ENCODE measurements at regions not wholly inside any gene's neighbourhood (a gene's known extent, or its start where the extent isn't known, plus 50 kb on each side); places are given as distances from the start of the nearest gene placed in this dataset.

- peak; percentile 75; the same call in 1 of the 2 replicates for TF ChIP-seq SPI1 (IDR thresholded peaks at IDR 0.05; ENCODE audit: borderline replicate concordance, insufficient read depth, low read depth, low read length)
- TF ChIP-seq YBX1 (IDR thresholded peaks at IDR 0.05) = no peak
- no TSS peak for BruUV-seq (replicated peaks)
- H3K4me1 ChIP-seq (ENCODE audit: control insufficient read depth, insufficient read depth, low read length) = no peaks in the 10 kb centered on the region
- H2AFZ ChIP-seq (ENCODE audit: control insufficient read depth, low read depth, low read length) = no peak overlapping the region
- FAIRE-seq (no peak), DNase-seq (ENCODE audit: low read depth, low spot score) (no peak), ATAC-seq (peak; percentile 27; the same call in 1 of the 3 replicates)
- H4K20me1 ChIP-seq (ENCODE audit: control insufficient read depth, insufficient read depth) = no peaks in the 10 kb centered on the region
- H3K27ac ChIP-seq (ENCODE audit: control insufficient read depth, insufficient read depth) = no peak overlapping the region
- H3K27me3 ChIP-seq (replicated peaks in 1 of 2; ENCODE audit: control insufficient read depth in 2 of 2, insufficient read depth in 2 of 2, low read length in 1 of 2) = no peaks in the 10 kb centered on the region
- ChIA-PET RAD21 (ENCODE audit: unreplicated experiment) (no interaction called here), POLR2A (no interaction called here), SMC1A (ENCODE audit: uncharacterized antibody, unreplicated experiment) (no interaction called here), CTCF (no interaction called here)
- no peaks in the 10 kb centered on the region for H3K36me3 ChIP-seq (ENCODE audit: control insufficient read depth in 2 of 2, insufficient read depth in 2 of 2, low read length in 1 of 2)
- H3K4me2 ChIP-seq (ENCODE audit: control insufficient read depth, insufficient read depth) = no peak overlapping the region
- 3% methylated on average over 2 of the region's 2 CpGs for WGBS (ENCODE audit: insufficient coverage, insufficient replicate concordance, low lambda C conversion rate, missing lambda C conversion rate)
- no peaks in the 10 kb centered on the region for H3K9me3 ChIP-seq (replicated peaks; ENCODE audit: control insufficient read depth, insufficient read depth, low read length)
- no peak overlapping the region for H3K9ac ChIP-seq (ENCODE audit: control insufficient read depth, insufficient read depth, low read length)
- no peak overlapping the region for H3K4me3 ChIP-seq
- H3K79me2 ChIP-seq (ENCODE audit: control insufficient read depth, insufficient read depth, low read length) = no peaks in the 10 kb centered on the region
- in situ Hi-C loops (cut with MboI) = no loop called here
- intact Hi-C loops (cut with micrococcal nuclease; ENCODE audit: unreplicated experiment) = no loop called here
These were observed 454.9 kb downstream of the ADRA2A start for GRCh38 chr10:111531690-111532089.

DNA sequence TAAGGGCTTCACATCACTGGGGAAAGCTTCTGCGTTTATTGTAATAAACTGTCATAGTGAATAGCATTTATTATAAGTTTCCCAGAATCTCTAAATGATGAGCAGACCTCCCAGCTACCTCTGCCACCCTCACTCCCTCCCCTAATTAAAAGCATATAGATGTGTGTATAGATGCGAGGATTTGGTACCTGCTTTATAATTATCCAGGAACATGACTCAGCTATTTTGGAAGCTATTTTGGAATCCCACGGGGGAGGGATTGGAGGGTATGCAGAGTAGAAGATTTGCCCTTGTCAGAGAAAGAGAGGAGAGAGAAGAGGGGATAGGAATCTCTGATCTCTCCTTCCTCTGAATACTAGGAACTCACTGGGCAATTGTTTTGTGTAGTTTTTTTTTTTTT lies 455.3 kb downstream of the ADRA2A start:
- no peak overlapping the region for H3K27ac ChIP-seq (ENCODE audit: control insufficient read depth, insufficient read depth)
- H3K79me2 ChIP-seq (ENCODE audit: control insufficient read depth, insufficient read depth, low read length) = no peaks in the 10 kb centered on the region
- no peak overlapping the region for H3K9ac ChIP-seq (ENCODE audit: control insufficient read depth, insufficient read depth, low read length)
- ATAC-seq = no peak
- H3K4me3 ChIP-seq = no peak overlapping the region
- TF ChIP-seq HDAC2 (IDR thresholded peaks at IDR 0.05) (no peak), RELA (IDR thresholded peaks at IDR 0.05; ENCODE audit: borderline replicate concordance, partially characterized antibody) (no peak)
- no peak overlapping the region for H3K4me2 ChIP-seq (ENCODE audit: control insufficient read depth, insufficient read depth)
- POLR2A ChIA-PET = no interaction called here
- H3K36me3 ChIP-seq (ENCODE audit: control insufficient read depth in 2 of 2, insufficient read depth in 2 of 2, low read length in 1 of 2) = no peaks in the 10 kb centered on the region
- no peaks in the 10 kb centered on the region for H4K20me1 ChIP-seq (ENCODE audit: control insufficient read depth, insufficient read depth)
- no peak for FAIRE-seq
- RAD21 ChIA-PET (ENCODE audit: unreplicated experiment) = no interaction called here
- no peaks in the 10 kb centered on the region for H3K27me3 ChIP-seq (replicated peaks in 1 of 2; ENCODE audit: control insufficient read depth in 2 of 2, insufficient read depth in 2 of 2, low read length in 1 of 2)
- WGBS (ENCODE audit: insufficient coverage, insufficient replicate concordance, low lambda C conversion rate, missing lambda C conversion rate) = 15% methylated on average over 3 of the region's 3 CpGs
- no peaks in the 10 kb centered on the region for H3K4me1 ChIP-seq (ENCODE audit: control insufficient read depth, insufficient read depth, low read length)
- CTCF ChIA-PET = no interaction called here
- in situ Hi-C loops (cut with MboI) (no loop called here), intact Hi-C loops (cut with micrococcal nuclease; ENCODE audit: unreplicated experiment) (no loop called here)
- BruUV-seq (replicated peaks) = no TSS peak
- H3K9me3 ChIP-seq (replicated peaks; ENCODE audit: control insufficient read depth, insufficient read depth, low read length) = no peaks in the 10 kb centered on the region
- SMC1A ChIA-PET (ENCODE audit: uncharacterized antibody, unreplicated experiment) = no interaction called here
- H2AFZ ChIP-seq (ENCODE audit: control insufficient read depth, low read depth, low read length) = no peak overlapping the region
- DNase-seq (ENCODE audit: low read depth, low spot score) = no peak
